ENCODE measurements at regions not wholly inside any gene's neighbourhood (a gene's known extent, or its start where the extent isn't known, plus 50 kb on each side); places are given as distances from the start of the nearest gene placed in this dataset.

DNA sequence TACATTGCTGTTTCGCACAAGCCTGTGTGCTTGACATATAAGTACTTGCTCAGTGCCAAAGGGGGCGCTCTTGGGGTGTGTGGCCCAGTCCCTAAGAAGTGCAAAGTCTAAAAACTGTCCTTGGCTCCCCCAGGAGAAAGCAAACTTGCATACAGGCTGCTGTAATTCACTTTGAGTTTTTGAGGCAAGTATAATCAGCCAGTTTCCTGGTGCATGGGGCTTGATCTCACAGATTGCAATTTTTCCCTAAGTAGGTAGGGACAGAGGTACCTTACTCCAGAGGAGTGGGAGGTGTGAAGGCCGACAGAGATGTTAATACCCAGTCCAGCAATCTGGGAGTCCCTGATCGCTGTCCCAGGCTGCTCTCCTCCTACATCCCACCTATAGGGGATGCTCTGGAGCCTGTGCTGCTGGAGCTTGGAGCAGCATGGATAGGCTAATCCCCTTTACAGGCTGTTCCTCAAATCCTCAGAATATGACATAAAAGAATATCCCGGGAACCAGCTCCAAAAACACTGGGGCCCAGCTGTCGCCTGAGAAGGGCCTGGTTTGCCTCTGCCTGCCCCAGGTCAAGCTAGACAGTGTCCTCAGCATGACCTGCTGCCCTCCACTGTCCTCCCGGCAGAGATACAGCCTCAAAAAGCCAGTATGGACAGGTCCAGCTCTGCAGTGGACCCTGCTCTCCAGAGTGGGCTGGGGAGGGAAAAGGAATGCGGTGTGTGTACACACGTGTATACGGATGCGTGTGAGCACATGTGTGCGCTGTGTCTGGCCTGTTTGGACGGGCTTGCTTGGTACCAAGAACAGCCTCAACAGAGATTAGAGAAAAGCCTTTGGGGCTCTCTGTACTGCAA lies 136.5 kb upstream of the HAAO start:
- no peak for DNase-seq

DNA sequence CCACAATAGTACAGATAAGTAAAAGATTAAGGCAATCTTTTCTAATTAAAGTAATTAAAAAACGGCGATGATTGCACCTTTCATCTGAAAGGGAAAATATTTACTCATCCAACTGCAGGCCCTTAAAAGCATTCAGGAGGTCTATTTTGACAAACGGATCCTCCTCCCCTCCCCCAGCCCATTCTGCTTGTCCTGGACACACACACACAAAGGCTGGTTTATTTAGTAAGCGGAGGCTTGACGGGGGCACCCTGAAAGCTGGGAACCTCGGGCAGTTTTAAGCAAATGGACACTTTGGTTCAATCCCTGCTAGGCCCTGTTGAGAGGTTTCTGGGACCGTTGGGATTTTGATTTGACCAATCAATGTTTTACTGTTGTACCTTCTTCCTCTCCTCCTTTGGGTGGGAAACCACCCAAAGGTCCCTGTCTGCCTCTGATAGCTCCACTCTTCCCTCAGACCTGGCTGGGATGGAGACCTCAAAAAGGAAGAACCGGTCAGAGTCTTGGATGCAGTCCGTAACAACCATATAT lies 135.8 kb upstream of the HAAO start:
- DNase-seq: no peak

DNA sequence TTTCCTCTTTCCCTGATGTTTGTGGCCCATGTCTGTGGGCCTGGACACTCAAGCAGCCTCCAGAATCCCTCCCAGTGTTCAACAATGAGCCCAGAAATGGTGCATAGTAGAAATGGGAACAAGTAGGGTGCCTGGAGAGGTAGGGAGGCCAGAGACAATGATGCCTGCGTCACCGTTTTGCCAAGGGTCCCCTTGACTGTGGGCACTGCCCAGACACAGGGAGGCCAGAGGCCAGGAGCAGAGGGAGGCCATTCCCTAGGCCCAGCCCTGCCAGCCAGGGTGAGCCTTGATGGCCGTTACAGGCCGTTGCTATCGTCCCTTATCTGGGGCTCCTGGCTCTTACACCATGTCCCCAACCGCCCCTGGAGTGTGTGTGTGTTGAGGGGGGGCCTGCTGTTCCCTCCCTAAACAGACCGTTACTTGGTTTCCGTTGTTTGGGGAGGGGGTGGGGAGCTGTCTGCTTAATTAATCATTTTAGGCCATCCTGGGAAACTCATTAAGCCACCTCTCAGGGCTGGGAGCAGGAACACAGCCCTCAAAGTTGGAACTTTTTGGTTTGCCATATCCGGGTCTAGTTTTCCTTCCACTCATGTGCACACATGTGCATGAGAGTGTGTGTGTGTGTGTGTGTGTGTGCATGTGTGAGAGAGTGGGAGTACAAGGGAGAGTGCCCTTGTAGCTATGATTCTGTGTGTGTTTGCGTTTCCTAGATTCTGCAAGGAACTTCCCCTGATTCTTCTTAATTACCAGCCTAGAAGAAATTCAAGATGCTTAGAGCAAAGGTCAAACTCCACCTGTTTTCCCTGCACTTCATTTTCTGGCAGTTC lies 135.2 kb upstream of the HAAO start:
- DNase-seq: no peak

DNA sequence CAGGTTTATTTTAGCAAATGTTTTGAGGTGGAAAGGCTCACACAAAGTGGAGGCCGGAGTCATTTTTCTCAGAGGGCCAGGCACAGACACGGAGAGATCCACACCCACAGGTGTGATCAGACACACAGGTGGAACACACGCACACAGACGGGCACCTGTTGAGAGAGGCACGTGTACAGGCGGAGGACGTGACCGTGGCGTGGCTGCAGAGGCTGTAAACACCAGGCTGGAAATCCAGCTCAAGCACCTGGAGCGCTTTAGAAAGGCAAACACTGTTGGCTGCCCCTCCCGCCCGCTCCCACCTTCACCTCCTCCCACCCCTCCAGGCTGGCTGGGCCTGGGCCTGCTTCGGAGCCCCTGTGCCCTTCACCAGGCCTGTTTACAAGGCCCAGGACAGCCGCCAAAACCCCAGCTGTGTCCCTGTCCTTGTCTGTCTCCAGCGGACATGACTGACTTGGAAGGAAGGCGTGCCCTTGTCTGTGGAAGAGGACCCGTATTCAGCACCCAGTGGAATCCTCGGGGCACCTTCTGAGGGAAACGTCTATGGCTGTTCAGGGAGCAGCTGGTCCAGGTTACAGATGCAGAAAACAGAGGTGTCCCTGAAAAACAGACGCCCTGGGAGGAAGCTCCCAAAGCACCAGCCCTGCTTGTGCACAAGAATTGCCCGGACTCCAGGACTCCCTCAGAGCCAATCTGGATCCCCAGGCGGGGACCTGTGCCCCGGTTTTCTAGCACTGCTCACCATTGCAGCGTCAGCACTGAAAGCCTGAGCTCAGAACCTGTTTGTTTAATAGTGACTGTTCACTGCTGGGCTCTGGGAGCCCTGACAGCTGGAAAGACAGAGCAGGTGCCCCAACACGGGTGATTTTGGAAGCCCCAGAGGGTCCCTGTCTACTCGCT lies 134.3 kb upstream of the HAAO start:
- DNase-seq: no peak

DNA sequence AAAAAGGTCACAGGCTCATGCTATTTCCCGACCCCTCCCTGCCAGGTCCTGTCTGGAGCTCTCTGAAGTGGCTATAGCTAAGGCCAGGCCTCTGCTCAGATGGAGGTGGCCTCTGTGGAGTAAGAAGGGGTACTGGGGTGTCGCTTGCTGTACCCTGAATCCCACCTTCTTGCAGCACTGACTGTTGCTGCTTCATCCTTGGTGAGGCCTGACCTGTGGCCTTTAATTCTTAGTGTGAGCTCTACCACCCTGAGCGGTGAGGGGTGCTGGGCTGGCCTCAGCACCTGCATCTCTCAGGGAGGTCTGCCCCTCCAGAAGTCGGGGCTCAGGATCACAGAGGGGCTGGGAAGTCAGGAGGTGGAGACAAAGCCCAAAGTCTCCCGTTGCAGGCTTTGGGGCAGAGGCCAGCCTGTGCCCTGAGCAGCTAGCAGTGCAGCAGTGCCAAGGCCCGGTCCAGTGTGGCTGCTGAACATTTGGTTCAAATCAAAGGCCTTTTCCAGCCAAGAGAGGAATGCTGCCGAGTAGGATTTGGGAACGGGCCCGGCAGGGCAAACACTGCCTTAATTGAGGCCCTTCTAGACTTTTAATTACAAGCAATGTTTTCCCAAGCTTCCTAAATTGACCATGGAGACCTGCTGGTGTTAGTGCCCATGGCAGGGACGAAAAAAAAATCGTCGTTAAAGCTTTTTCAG lies 133.5 kb upstream of the HAAO start:
- DNase-seq: no peak

DNA sequence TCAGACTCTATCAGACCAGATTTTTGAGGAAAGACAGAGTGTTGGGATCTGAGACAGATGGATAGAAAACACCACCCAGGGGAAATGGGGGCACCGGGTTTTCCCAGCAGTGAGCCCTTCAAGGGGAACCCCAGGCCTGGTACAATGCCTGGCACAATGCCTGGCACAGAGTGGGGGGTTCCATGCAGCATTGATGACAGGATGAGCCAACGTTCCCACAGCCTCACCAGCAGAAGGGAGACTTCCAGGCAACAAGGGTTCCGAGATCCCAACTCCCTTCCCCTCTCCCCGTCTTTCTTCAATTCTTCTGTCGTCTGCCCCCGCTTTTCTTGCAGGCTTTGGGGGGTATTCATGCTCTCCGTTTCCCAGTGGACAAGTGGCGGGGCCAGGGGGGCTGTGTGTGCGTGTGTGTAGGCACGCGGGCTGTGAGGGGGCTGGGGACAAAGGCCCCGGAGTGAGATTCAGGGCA lies 132.1 kb upstream of the HAAO start:
- no peak for DNase-seq

DNA sequence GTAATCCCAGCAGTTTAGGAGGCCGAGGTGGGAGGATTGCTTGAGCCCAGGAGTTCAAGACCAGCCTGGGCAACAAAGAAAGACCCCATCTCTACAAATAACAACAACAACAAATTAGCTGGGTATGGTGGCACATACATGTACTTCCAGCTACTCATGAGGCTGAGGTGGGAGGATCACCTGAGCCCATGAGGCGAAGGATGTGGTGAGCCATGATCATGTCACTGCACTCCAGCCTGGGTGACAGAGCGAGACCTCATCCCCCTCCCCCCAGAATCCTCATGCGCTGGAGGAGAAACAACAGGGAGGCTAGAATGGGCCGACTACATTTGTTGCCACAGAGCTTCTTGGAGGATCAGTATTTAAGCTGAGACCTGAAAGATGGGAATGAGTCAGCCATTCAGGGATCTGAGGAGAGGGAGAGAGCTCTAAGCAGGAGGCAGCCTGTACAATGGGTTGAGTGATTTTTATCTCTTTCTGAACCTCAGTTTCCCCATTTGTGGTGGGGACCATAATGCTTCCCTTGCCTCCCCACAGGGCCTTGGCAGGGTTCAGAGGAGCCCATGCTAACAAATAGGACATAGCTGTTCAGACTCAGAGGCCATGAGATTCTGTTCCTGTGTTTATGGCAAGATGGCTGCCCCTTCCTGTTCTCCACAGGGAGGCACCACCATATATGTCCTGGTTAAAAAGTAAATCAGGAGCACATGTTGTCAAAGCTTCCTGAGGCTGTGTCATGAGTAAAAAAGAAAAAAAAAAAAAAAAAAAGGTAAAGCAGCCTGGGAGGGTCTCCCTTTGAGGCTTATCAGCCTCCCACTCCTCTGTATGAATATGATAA lies 131.4 kb upstream of the HAAO start:
- no peak for DNase-seq

DNA sequence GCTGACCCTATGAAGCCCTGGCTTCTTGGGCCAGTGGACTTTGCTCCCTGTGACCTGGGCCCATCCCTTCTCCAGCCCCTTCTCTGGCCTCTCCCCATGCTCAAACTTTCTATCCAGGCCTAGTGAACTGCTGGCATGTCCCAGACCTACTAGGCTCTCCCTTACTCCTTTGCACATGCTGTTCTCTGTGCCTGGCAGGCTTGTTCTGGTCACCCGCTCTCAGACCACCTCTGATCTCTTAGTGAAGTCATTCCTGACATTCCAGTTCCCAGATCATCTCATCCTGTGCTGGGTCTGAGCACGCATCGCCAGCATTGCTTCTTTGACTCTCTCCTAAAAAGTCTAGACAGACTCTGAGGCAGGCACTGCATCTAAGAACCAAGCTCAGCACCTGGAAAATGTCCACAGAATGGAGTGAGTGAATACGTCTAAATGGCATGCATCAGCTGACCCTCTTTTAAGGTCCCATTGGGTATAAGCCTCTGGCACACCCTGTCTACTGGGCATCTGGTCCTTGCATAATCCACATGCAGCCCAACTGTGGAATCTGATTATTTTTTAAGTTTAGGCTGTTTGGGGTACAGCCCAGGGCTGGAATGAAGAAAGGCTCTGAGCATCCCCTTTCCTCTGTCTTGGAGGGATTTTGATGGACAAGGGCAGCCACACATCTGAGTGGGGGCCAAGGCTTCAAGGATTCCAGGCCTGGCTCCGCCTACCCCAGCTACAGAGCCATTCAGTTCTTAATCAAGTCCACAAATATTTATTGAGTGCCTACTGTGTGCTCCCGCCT lies 130.6 kb upstream of the HAAO start:
- no peak for DNase-seq

DNA sequence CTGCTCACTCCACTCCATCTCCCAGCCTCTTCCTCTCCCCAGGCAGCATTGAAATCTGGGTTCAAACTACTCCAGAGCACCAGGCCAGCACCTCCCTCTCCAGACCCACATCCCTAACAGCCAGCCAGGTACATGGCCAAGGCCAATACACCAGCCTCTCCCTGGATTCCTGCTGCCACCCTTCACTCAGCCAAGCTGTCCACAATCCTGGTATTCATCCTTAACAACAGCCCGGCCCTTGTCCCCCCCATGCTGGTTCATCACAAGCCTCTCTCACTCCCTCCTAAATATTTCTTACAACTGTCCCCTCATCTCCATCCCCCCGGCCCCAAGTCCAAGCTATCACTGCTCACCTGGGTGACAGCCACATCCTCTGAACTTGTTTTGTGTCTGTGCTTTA lies 129.9 kb upstream of the HAAO start:
- DNase-seq: no peak

DNA sequence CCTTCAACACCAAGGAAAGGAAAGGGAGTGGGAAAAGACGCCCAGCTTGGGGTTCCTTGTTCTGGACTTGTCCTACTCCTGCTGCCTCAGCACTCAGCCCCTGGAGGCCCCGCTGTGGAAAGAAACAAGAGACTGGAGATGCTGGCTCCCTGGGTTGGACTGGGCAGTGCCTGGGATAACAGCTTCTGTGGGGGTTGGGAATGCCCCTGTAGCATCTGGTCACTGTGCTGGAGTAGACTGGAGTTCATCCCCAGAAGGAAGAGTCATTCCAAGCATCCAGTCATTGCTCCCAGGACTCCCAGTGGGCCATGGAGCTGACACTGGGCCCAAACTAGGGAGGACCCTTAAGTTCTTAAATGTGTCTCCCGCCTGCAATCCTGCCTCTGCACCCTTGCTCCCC lies 129.3 kb upstream of the HAAO start:
- DNase-seq: no peak

DNA sequence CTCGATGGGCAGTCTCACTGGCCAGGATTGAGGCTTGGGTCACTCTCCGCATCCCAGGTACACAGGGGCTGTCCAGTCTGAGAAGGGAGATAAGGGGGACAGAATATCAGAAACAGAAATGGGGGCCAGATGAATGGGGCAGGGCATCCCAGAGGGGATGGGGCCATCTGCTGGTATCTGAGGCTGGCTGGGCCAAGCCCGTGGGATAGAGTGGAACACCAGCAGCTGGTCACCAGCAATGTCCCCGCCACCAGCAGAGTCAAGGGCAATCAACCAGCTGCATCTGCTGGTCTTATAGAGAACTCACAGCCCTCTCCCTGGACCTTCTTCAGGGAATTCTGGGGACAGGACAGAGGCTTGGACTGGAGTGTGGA lies 128.8 kb upstream of the HAAO start:
- DNase-seq: no peak

DNA sequence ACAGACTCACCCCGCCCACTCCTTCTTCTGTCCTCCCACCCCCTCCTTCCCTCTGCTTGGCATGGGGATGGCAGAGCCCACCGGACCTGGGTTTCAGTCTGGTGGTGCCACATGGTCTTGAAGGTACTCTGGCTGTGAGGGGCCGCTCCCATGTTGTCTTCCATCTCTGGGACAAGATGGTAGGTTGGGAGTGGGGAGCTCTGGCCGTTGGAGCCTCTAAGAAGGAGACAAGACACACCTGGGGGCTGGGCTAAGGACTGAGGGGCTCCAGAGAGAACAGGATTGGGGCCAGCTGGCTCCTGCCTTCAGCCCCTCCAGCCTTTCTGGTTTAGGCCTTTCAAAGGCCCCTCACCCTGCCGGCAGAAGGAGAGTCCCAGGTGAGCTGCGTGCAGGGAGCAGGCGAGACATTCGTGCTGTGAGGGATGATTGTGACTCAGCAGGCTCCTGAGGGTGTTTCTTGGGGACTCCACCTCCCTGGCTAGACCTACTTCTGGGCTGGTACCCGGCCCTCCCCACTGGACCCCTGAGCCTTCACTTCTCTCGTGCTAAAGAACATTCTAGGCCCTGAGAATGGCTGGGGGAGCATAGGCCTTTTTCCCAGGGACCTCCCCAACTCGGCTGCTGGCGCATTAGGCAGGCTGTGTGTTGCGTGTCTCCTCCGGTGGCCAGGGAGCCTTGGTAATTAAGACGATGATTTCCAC lies 128.2 kb upstream of the HAAO start:
- no peak for DNase-seq

DNA sequence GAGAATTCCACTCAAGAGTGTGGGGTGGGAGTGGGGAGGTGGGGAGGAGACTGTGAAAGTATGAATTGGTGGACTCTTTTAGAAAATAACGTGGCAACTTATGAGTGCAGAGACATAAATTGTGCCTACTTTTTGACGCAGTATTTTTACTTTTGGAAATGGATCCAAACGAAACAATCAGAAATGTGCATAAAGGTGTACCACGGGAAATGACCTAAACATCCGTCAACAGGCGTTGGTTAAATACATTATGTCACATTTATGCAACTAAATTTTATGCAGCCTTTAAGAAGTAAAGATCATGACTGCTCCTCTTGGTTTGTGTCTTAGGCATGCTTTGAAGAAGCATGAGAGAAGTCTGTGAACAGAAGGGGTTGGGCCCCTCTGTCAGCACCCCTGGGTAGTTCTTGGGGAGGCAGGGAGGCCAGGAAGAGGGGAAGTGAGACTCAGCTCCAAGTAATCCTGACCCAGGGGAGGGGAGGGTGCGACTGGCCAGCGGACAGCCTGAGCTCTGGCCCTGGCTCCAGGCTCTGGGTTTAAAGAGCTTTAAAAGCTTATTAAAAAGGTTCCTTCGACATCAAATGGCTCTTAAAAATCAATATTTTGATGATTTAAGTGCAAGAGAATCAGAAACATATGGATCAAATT lies 126.4 kb upstream of the HAAO start:
- no peak for DNase-seq

DNA sequence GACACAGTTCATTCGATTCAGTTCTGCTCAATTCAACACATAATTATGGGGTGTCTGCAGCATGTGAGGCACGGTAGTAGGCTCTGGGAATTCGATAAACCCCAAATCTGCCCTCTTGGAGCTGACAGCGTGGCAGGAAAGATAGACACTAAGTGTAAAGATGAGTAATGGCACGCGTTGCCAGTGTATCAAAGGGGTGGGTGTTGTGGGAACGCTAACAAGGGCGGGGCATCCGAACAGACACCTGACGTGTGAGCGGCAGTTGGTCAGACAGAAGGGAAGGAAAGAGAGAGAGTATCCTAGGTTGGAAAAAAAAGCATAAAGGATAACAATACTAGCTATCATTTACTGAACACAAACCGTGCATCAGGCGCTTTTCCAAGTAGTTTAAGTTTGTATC lies 125.7 kb upstream of the HAAO start:
- no peak for DNase-seq

DNA sequence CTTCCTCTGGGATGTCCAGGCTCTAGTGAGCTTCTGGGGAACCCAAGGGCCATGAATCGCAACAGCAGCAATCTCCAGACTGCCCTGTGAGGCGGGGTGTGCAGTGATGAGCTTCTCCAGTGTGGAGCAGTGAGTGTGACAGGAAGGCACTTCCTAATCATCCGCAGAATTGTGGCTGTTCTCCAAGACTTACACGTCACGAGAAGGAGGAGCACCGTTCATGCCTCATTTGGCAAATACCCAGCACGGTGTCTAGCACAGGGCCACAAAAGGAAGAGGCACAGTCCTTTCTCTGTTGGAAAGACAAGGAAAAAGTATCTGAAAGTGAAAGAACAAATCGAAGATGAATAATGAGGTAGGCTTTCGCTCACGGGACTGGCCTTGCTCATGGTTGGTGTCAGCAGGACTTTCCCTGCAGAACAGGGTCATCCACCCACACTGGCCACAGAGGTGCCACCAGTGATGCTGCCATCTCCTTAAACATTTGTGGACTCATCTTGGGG lies 125.1 kb upstream of the HAAO start:
- no peak for DNase-seq

DNA sequence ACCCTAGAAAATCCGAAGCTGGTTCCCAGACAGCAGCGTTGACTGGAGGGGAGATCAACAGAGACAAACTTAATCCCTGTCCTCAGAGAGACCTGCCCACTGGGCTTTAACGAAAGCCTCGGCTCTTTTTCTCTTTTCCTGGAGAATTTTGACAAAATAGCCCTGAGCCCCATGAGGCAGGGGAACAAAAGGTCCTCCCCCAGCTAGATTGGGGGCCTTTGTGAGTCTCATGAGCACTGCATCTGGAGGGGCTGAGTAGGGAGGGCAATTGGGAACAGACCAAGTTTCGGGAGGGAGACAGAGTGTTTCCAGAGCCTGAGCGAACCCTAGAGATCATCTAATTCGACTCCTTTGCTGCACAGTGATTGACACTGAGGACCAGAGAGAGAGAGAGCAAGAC lies 123.9 kb upstream of the HAAO start:
- DNase-seq: no peak

DNA sequence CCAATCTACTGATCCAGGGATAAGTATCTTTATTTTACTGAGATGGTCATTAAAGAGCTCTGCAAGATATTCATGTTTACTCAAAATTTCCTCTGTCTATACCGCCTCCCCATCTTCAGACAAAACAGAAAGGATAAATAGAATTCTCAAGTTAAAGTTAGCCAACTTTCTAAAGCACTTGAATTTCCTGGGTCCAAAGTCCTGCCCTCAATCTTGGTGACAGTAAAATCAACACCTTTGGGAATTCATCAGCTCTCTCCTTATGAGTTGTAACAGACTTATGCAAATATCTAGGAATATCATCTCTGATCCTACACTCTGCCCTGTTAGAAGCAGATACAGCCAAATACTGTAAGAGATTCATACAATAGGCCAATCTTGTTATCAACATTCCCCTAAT lies 122.5 kb upstream of the HAAO start:
- DNase-seq: no peak

DNA sequence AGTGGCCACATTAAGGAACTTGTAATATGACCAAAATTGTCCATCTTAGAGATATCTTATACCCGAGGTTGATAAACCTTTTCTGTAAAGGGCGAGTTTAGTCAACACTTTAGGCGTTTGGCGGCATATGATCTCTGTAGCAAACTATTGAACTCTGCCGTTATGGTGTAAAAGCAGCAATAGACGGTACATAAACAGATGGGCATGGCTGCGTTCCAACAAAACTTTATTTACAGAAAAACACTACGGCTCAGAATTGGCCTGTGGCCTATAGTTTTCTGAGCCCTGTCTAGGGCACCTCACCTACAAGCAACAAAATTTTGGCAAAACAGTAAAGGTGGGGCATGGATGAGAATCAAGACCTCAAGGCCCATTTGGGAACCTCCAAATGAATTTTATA lies 121.9 kb upstream of the HAAO start:
- DNase-seq: no peak

DNA sequence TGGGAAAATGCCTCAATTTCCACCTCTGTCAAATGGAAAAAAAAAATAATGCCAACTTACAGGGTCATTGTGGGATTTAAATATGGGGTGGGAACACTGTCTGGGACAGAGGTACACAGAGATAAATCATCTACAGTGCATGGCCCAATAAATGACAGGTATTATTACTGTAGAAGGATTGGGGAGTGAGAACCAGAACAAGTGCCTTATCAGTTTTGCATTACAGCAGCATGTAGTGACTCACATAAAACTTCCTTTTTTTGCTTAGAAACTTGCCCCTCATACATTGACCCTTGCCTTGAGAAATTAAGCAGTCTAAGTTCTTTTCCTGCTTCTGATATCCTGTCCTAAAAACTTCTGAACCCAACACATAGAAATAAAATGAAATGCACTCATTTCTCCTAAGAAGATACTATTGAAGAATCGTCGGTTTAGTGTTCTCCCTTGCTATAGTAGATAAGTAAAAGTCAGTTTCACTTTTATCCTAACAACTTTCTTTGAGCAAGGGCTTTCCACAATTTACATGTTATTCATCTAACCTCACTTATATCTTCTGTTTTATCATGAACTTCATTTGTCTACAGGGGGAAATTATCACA lies 121.0 kb upstream of the HAAO start:
- DNase-seq: no peak
